Heart left ventricle (tissue), 13 donors: ENCODE measurements at regions not wholly inside any gene's neighbourhood (a gene's known extent, or its start where the extent isn't known, plus 50 kb on each side); places are given as distances from the start of the nearest gene placed in this dataset.

Source experiments
- CTCF ChIP-seq, 12 donors: fragments of 200-600 bp; sonication (generic) in 4 of 12; IDR thresholded peaks; one replicate each; pipeline versions ENCODE4 v1.5.0 to v1.8.0; 2018 to 2022; ENCODE audit warnings: antibody characterized with exemption in 12 of 12, mild to moderate bottlenecking in 5 of 12
- POLR2A ChIP-seq, 2 donors: fragments of 450-650 bp; IDR thresholded peaks; one replicate each; pipeline ENCODE4 v1.6.1; 2017; ENCODE audit warnings: antibody characterized with exemption in 2 of 2, mild to moderate bottlenecking in 2 of 2, moderate library complexity in 2 of 2
- donor health status: ischemic (EF 13 %, LVEDD 7.1; RV severe dilation, severe dysfunction).
- donor health status: DM: no; HTN: yes; CAD: no.
- donor health status: DM: no; HTN: no; CAD: no.
- donor health status: ischemic (EF 25% LVEDD 6.9; RV normal size, moderate dysfunction).
- donor health status: ischemic (EF 25% LVEDD 5.7; RV mildly dilated, moderate dysfunction).
- donor health status: ischemic (EF 35%, LVEDD 5.7; RV mildly dilated, moderate dysfunction).
- donor health status: nonischemic (EF 11% LVEDD 7.7; RV severe dilation, severe dysfunction).
- donor health status: DM: yes; HTN: yes; CAD: no.
- donor health status: PGD.
- donor health status: ischemic (EF 29% LVEDD 5.4; RV normal size, mild dysfunction).
- donor health status: nonischemic (EF 23%, LVEDD 6.1; RV moderate dilation, normal function).

GRCh38 chr14:30006695-30007094 lies 79.0 kb upstream of the PRKD1 start:
- no peak for TF ChIP-seq CTCF (IDR thresholded peaks at IDR 0.05)
- no peak for TF ChIP-seq POLR2A (IDR thresholded peaks at IDR 0.05)
